Nephron (organoid): ENCODE measurements at regions not wholly inside any gene's neighbourhood (a gene's known extent, or its start where the extent isn't known, plus 50 kb on each side); places are given as distances from the start of the nearest gene placed in this dataset.
"Not testable (repeated sequence)": the region's sequence is repeated elsewhere in the genome, so short reads cannot be mapped to it uniquely, and the experiment has no call there.

Experiments used
- H3K27ac Mint-ChIP-seq, 3 experiments: 2 replicates each; pipeline ENCODE4 v1.8.0; 2020; ENCODE audit warnings: mixed read lengths in 3 of 3, mild to moderate bottlenecking in 2 of 3, moderate library complexity in 1 of 3
- H3K27me3 Mint-ChIP-seq: 2 replicates; pipeline ENCODE4 v1.8.0; 2021; ENCODE audit warnings: low read depth, mild to moderate bottlenecking, moderate library complexity, mixed read lengths
- H3K36me3 Mint-ChIP-seq: 2 replicates; pipeline ENCODE4 v1.8.0; 2020; ENCODE audit warnings: low read depth, mixed read lengths
- H3K4me1 Mint-ChIP-seq: 2 replicates; pipeline ENCODE4 v1.8.0; 2020; ENCODE audit warnings: mixed read lengths
- H3K4me3 Mint-ChIP-seq, 3 experiments: 2 replicates each; pipeline ENCODE4 v1.8.0; 2020; ENCODE audit warnings: mild to moderate bottlenecking in 3 of 3, mixed read lengths in 3 of 3, moderate library complexity in 2 of 3
- H3K9me3 Mint-ChIP-seq: 2 replicates; pipeline ENCODE4 v1.8.0; 2020; ENCODE audit warnings: mixed read lengths

- H3K27me3 Mint-ChIP-seq, H3K4me3 Mint-ChIP-seq, H3K4me1 Mint-ChIP-seq, H3K36me3 Mint-ChIP-seq, H3K27ac Mint-ChIP-seq, H3K9me3 Mint-ChIP-seq: not testable (repeated sequence)
Measured at GRCh38 chr9:67369664-67370063, 377.3 kb upstream of the SPATA31A3 start.

GRCh38 chr9:67362325-67362724, 370.0 kb upstream of the SPATA31A3 start:
- H3K27ac Mint-ChIP-seq, H3K9me3 Mint-ChIP-seq, H3K36me3 Mint-ChIP-seq, H3K4me1 Mint-ChIP-seq, H3K27me3 Mint-ChIP-seq, H3K4me3 Mint-ChIP-seq: not testable (repeated sequence)

- H3K27ac Mint-ChIP-seq: not testable (repeated sequence)
Measured at GRCh38 chr9:67353961-67354360, 361.6 kb upstream of the SPATA31A3 start.

GRCh38 chr9:67349424-67349759, 357.0 kb upstream of the SPATA31A3 start:
- H3K27ac Mint-ChIP-seq, H3K9me3 Mint-ChIP-seq, H3K36me3 Mint-ChIP-seq, H3K4me3 Mint-ChIP-seq, H3K4me1 Mint-ChIP-seq, H3K27me3 Mint-ChIP-seq: not testable (repeated sequence)

More at GRCh38 chr9:67353961-67354360, 361.6 kb upstream of the SPATA31A3 start:
- not testable (repeated sequence) for H3K9me3 Mint-ChIP-seq, H3K4me1 Mint-ChIP-seq, H3K36me3 Mint-ChIP-seq, H3K27me3 Mint-ChIP-seq, H3K4me3 Mint-ChIP-seq

GRCh38 chr9:67348562-67349423, 356.4 kb upstream of the SPATA31A3 start:
- not testable (repeated sequence) for H3K27me3 Mint-ChIP-seq, H3K27ac Mint-ChIP-seq, H3K9me3 Mint-ChIP-seq, H3K4me1 Mint-ChIP-seq, H3K36me3 Mint-ChIP-seq, H3K4me3 Mint-ChIP-seq

- H3K27me3 Mint-ChIP-seq, H3K27ac Mint-ChIP-seq, H3K4me3 Mint-ChIP-seq, H3K9me3 Mint-ChIP-seq, H3K4me1 Mint-ChIP-seq, H3K36me3 Mint-ChIP-seq: not testable (repeated sequence)
Measured at GRCh38 chr9:67348094-67348493, 355.7 kb upstream of the SPATA31A3 start.

- H3K27me3 Mint-ChIP-seq, H3K36me3 Mint-ChIP-seq, H3K4me3 Mint-ChIP-seq, H3K4me1 Mint-ChIP-seq, H3K27ac Mint-ChIP-seq, H3K9me3 Mint-ChIP-seq: not testable (repeated sequence)
Measured at GRCh38 chr9:67339216-67339615, 346.9 kb upstream of the SPATA31A3 start.

- not testable (repeated sequence) for H3K9me3 Mint-ChIP-seq, H3K4me3 Mint-ChIP-seq, H3K4me1 Mint-ChIP-seq, H3K36me3 Mint-ChIP-seq, H3K27me3 Mint-ChIP-seq, H3K27ac Mint-ChIP-seq
Measured at GRCh38 chr9:67338201-67338600, 345.9 kb upstream of the SPATA31A3 start.

GRCh38 chr9:67334727-67335572, 342.6 kb upstream of the SPATA31A3 start:
- not testable (repeated sequence) for H3K4me1 Mint-ChIP-seq, H3K36me3 Mint-ChIP-seq, H3K27me3 Mint-ChIP-seq, H3K9me3 Mint-ChIP-seq, H3K27ac Mint-ChIP-seq, H3K4me3 Mint-ChIP-seq

- H3K36me3 Mint-ChIP-seq, H3K9me3 Mint-ChIP-seq: not testable (repeated sequence)
Measured at GRCh38 chr9:67331634-67332033, 339.3 kb upstream of the SPATA31A3 start.

GRCh38 chr9:67313409-67313808, 321.1 kb upstream of the SPATA31A3 start:
- not testable (repeated sequence) for H3K36me3 Mint-ChIP-seq, H3K27me3 Mint-ChIP-seq, H3K27ac Mint-ChIP-seq, H3K9me3 Mint-ChIP-seq, H3K4me1 Mint-ChIP-seq, H3K4me3 Mint-ChIP-seq

More at GRCh38 chr9:67331634-67332033, 339.3 kb upstream of the SPATA31A3 start:
- not testable (repeated sequence) for H3K4me3 Mint-ChIP-seq, H3K27ac Mint-ChIP-seq, H3K4me1 Mint-ChIP-seq, H3K27me3 Mint-ChIP-seq

GRCh38 chr9:67312504-67312903, 320.2 kb upstream of the SPATA31A3 start:
- H3K36me3 Mint-ChIP-seq, H3K27ac Mint-ChIP-seq, H3K27me3 Mint-ChIP-seq, H3K9me3 Mint-ChIP-seq, H3K4me3 Mint-ChIP-seq, H3K4me1 Mint-ChIP-seq: not testable (repeated sequence)

GRCh38 chr9:67307109-67307508, 314.8 kb upstream of the SPATA31A3 start:
- H3K9me3 Mint-ChIP-seq, H3K27ac Mint-ChIP-seq, H3K36me3 Mint-ChIP-seq, H3K27me3 Mint-ChIP-seq, H3K4me3 Mint-ChIP-seq, H3K4me1 Mint-ChIP-seq: not testable (repeated sequence)

GRCh38 chr9:67288797-67289196, 296.4 kb upstream of the SPATA31A3 start:
- H3K9me3 Mint-ChIP-seq, H3K27me3 Mint-ChIP-seq, H3K4me1 Mint-ChIP-seq, H3K27ac Mint-ChIP-seq, H3K4me3 Mint-ChIP-seq, H3K36me3 Mint-ChIP-seq: not testable (repeated sequence)

GRCh38 chr9:67288117-67288735, 295.9 kb upstream of the SPATA31A3 start:
- not testable (repeated sequence) for H3K4me1 Mint-ChIP-seq, H3K27ac Mint-ChIP-seq, H3K36me3 Mint-ChIP-seq, H3K4me3 Mint-ChIP-seq, H3K27me3 Mint-ChIP-seq, H3K9me3 Mint-ChIP-seq
